22Rv1 (cell line): ENCODE measurements at regions not wholly inside any gene's neighbourhood (a gene's known extent, or its start where the extent isn't known, plus 50 kb on each side); places are given as distances from the start of the nearest gene placed in this dataset.

Experiments used
- ZFX ChIP-seq: fragments of 450-650 bp; IDR thresholded peaks from 2 replicates; pipeline ENCODE4 v1.6.1; 2017; ENCODE audit warnings: antibody characterized with exemption, borderline replicate concordance
- TF ChIP-seq, protein P1 (sequence below): fragments of 450-650 bp; IDR thresholded peaks from 2 replicates; pipeline ENCODE4 v1.5.1; 2017; ENCODE audit warnings: mild to moderate bottlenecking

DNA sequence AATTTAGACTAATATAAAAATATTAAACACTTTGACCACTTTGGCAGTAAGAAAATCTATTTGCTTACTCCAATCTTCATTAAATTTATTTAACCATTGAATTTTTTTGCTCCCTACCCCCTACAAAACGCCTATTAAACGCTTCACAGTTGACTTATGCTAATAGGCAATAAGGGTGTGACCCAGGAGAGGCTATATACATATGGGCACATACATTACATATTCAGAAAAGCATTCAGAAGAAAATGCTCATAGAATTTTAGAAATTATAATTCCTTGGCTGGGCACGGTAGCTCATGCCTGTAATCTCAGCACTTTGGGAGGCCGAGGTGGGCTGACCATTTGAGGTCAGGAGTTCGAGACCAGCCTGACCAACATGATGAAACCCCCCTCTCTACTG lies 95.6 kb upstream of the STARD13 start:
- TF ChIP-seq, protein P1, sequence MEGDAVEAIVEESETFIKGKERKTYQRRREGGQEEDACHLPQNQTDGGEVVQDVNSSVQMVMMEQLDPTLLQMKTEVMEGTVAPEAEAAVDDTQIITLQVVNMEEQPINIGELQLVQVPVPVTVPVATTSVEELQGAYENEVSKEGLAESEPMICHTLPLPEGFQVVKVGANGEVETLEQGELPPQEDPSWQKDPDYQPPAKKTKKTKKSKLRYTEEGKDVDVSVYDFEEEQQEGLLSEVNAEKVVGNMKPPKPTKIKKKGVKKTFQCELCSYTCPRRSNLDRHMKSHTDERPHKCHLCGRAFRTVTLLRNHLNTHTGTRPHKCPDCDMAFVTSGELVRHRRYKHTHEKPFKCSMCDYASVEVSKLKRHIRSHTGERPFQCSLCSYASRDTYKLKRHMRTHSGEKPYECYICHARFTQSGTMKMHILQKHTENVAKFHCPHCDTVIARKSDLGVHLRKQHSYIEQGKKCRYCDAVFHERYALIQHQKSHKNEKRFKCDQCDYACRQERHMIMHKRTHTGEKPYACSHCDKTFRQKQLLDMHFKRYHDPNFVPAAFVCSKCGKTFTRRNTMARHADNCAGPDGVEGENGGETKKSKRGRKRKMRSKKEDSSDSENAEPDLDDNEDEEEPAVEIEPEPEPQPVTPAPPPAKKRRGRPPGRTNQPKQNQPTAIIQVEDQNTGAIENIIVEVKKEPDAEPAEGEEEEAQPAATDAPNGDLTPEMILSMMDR: no peak
- TF ChIP-seq ZFX: no peak
